Mesothelial cell of epicardium (in vitro differentiated cells): ENCODE measurements at regions not wholly inside any gene's neighbourhood (a gene's known extent, or its start where the extent isn't known, plus 50 kb on each side); places are given as distances from the start of the nearest gene placed in this dataset.
"Not testable (repeated sequence)": the region's sequence is repeated elsewhere in the genome, so short reads cannot be mapped to it uniquely, and the experiment has no call there.

Experiments used
- DNase-seq, 2 experiments: peaks; one replicate each; pipeline ENCODE4 v3.0.0; 2021; ENCODE audit warnings: low spot score in 2 of 2; ENCODE audit not compliant: unreplicated experiment in 2 of 2
- H3K27ac Mint-ChIP-seq: 2 replicates; pipeline ENCODE4 v1.8.0; 2021; ENCODE audit warnings: mixed read lengths
- H3K27me3 Mint-ChIP-seq: 2 replicates; pipeline ENCODE4 v1.8.0; 2021; ENCODE audit warnings: low read depth, mixed read lengths
- H3K36me3 Mint-ChIP-seq: 2 replicates; pipeline ENCODE4 v1.8.0; 2021; ENCODE audit warnings: mixed read lengths
- H3K4me1 Mint-ChIP-seq: 2 replicates; pipeline ENCODE4 v1.8.0; 2021; ENCODE audit warnings: mixed read lengths
- H3K4me3 Mint-ChIP-seq: 2 replicates; pipeline ENCODE4 v1.8.0; 2021; ENCODE audit warnings: mild to moderate bottlenecking, moderate library complexity, mixed read lengths
- H3K9me3 Mint-ChIP-seq: 2 replicates; pipeline ENCODE4 v1.8.0; 2021; ENCODE audit warnings: mixed read lengths

DNA sequence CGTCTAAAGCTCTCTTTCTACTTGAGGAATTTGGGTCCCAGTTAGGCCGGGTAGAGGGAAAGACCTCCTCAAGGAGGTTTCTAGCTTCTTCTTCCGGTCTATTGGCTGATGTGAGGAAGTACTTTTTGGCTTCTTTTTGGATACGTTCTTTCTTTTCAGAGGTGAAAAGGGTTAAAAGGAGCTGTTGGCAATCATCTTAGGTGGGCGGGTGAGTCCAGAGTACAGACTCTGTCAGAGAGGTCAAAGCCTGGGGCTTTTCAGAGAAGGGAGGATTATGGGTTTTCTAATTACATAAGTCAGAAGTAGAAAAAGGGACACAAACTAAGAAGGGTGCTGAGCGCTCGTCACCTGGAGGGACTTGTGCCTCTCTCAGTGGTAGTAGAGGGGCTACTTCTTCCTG is 117.7 kb downstream of the UNC93B1 start:
- not testable (repeated sequence) for H3K9me3 Mint-ChIP-seq, H3K27me3 Mint-ChIP-seq, DNase-seq, H3K36me3 Mint-ChIP-seq
- Mint-ChIP-seq H3K4me3 (peak overlapping the region; percentile 4), H3K4me1 (peaks cover 67% of the 10 kb centered on the region), H3K27ac (peak overlapping the region; percentile 81)

DNA sequence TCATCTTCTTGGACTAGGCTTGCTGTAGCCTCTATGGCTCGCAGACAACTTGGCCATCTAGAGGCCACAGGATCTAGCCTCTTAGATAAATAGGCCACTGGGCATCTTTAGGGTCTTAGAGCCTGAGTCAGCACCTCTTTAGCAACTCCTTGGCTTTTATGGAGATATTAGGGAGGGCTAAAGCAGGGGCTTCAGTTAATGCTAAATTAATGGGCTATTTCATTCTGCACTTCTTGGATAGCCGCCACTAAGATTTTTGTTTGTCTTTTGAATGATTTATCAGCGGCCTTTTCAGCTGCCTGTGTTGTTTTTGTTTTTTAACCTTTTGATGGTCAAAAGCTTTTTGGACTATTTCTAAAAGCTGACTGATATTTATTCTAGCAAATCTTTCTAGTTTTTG is 118.3 kb downstream of the UNC93B1 start:
- not testable (repeated sequence) for H3K27ac Mint-ChIP-seq, H3K36me3 Mint-ChIP-seq, DNase-seq, H3K9me3 Mint-ChIP-seq, H3K27me3 Mint-ChIP-seq, H3K4me3 Mint-ChIP-seq
- peaks cover 67% of the 10 kb centered on the region for H3K4me1 Mint-ChIP-seq

DNA sequence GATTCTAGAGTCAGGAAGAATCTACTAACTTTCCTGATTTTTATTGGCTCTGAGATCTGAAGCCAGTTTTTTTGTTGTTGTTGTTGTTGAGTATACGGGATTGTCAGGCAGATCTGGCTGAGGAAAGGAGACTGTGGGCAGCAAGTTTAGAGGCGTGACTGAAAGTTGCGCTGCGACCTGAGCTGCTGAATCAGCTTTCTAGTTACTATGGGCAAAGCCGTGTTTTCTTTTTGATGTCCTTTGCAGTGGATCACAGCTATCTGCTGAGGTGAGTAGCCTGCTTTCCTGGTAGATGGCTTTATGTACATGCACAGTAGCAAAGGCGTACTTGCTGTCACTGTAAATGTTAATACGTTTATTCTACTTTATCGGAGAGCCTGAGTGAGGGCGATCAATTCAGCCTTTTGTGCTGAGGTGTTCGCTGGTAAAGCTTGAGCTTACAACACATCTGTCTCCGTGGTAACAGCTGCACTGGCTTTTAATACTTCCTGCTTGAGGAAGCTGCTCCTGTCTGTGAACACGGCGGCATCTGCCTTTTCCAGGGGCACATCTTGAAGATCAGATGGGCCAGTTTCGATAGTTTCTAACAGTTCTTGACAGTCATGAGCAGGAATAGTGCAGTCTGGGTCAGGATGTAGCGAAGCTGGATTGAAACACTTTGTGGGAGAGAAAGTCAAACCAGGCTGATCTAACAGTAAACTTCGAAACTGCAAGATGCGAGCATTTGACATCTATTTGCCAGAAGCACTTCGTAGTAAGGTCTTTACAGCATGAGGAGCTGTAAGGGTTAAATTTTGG is 118.9 kb downstream of the UNC93B1 start:
- H3K9me3 Mint-ChIP-seq, DNase-seq: not testable (repeated sequence)
- H3K27ac Mint-ChIP-seq = peak overlapping the region; percentile 55

DNA sequence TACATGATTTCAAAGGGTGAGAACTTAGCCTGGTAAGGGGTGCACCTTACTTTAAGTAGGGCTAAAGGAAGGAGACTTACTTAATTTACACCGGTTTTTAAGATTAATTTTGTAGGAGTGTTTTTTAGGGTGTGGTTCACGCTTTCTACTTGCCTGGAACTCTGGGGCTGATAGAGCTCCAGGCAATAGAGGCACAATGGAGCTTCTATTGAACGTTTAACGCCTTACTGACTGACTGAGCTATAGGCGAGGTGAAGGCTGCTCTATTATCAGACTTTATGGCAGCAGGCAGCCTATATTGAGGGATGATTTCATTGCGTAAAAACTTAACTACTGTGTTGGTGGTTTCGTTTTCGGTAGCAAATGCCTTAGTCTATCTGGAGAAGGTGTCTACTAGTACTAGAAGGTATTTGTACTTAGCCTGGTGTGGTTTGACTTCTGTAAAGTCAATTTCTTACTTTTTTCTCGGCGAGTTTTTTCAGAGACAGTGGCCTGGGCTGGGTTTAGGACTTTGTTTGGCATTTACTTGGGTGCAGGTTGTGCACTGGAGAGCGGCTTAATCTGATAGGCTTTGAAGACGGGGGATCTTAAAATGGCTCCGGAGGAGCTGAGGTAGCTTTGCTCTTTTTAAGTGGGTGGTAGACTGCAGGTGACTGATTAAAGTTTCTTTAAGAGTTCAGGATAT is 119.7 kb downstream of the UNC93B1 start:
- H3K36me3 Mint-ChIP-seq, H3K9me3 Mint-ChIP-seq, DNase-seq, H3K27me3 Mint-ChIP-seq: not testable (repeated sequence)
- Mint-ChIP-seq H3K4me1 (peaks cover 64% of the 10 kb centered on the region), H3K27ac (peak overlapping the region; percentile 13), H3K4me3 (peak overlapping the region; percentile 11)

More for the DNA sequence above, 118.9 kb downstream of the UNC93B1 start:
- Mint-ChIP-seq H3K4me3 (peak overlapping the region; percentile 43), H3K4me1 (peaks cover 67% of the 10 kb centered on the region)
- H3K36me3 Mint-ChIP-seq, H3K27me3 Mint-ChIP-seq: not testable (repeated sequence)

DNA sequence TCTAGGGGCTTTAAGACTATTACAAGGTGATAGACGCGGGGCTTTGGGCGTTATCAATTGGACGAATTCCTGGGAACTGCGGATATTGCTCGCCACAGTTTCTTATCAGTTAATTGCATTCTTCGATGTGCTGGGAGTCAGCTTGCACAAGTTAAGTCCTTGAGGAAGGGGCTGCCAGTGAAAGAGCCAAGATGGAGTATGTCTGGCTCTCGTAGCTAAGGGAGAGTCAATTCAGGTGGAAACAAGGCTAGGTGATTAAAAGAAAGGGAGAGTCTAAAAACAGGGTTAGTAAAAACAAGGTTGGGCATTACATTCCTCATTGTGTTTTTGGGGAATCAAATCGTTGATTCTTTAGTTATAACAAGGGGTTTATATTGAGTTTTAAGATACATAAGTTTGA is 121.6 kb downstream of the UNC93B1 start:
- not testable (repeated sequence) for DNase-seq, H3K9me3 Mint-ChIP-seq, H3K27ac Mint-ChIP-seq, H3K4me3 Mint-ChIP-seq, H3K36me3 Mint-ChIP-seq
- Mint-ChIP-seq H3K27me3 (peaks cover 10% of the 10 kb centered on the region), H3K4me1 (peaks cover 45% of the 10 kb centered on the region)

DNA sequence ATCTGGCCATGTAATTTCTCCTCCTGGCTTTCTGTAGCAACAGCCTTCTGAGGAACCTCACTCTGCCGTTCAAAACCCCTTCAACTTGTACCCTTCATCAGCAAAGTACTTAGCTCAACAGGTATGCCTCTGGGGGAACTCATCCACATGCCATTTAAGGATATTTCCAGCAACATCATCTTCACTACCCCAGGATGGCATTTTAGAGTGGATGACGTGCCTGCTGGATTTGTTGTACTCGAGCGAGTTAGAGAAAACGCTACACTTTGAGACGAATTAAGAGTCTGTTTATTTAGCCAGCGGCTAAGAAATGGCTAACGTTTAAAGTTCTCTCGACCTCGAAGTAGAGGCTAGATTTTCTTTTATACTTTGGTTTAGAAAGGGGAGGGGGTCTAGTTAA is 122.1 kb downstream of the UNC93B1 start:
- not testable (repeated sequence) for H3K36me3 Mint-ChIP-seq, H3K4me3 Mint-ChIP-seq, H3K27ac Mint-ChIP-seq, DNase-seq, H3K9me3 Mint-ChIP-seq
- H3K4me1 Mint-ChIP-seq = peaks cover 40% of the 10 kb centered on the region
- peaks cover 10% of the 10 kb centered on the region for H3K27me3 Mint-ChIP-seq

DNA sequence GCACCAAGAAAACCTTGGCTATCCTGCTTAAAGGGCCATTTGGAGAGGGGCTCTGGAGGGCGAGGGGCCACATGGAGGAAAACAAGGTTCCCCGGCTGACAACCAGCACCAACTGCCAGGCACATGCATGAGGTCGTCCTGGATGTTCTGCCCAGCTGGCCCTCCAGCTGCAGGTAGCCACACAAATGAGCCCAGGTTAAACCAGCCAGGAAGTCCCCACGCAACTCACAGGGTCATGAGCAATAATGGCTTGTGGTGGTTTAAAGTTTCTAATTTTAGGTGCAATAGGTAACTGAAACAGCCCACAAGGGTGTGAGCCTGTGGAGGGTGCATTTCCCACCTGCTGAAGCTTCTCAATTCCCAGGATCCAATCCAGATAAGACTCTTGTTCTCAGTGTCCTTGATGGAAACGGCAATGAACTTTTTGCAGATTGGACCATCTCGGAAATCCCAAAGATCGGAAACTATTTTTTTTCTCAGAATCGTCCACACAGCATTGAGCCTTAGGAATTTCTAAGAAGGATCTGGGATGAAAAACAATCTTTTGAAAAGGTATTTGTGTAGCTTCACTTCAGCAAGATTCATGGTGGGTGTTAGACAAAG is 123.2 kb downstream of the UNC93B1 start:
- H3K9me3 Mint-ChIP-seq, H3K27ac Mint-ChIP-seq, H3K36me3 Mint-ChIP-seq, DNase-seq, H3K4me3 Mint-ChIP-seq: not testable (repeated sequence)
- H3K4me1 Mint-ChIP-seq = peaks cover 29% of the 10 kb centered on the region
- H3K27me3 Mint-ChIP-seq = peaks cover 10% of the 10 kb centered on the region

DNA sequence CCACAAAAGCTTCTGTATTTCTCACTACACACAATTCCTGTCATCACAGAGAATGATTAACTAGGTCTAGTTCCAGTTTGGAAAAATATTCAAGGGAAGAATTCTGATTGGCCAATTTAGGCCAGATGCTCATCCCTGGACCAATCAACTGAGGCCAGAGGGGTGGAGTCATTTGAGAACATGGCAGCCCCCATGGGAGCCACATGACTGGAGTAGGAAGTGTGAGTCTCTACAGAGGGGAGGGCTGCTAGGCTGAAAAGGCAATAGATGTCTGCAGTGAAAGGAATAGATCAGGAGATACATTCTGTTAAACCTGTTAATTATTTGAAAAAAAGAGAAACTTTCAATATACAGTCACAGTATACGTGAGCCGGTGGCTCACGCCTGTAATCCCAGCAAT is 125.2 kb downstream of the UNC93B1 start:
- H3K9me3 Mint-ChIP-seq, H3K27ac Mint-ChIP-seq, H3K36me3 Mint-ChIP-seq, DNase-seq, H3K4me3 Mint-ChIP-seq: not testable (repeated sequence)
- Mint-ChIP-seq H3K4me1 (peaks cover 12% of the 10 kb centered on the region), H3K27me3 (peaks cover 12% of the 10 kb centered on the region)

DNA sequence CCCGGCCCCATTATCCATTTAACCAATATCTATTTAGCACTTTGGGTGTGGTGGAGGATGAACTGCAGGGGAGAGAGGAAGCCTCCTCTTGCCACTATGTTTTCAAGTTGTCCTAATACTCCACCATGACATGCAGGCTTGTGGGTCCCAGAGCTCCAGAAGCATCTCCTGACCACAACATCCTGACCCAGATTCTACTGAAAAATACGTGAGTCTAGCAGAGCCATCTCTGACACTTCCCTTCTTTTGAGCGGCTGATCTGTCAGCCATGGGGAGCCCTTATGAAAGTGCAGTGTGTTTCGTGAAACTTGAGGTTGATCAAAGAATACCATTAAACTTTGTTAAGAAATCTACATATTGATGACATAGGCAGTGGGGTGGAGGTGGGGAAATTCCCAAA is 126.6 kb downstream of the UNC93B1 start:
- H3K9me3 Mint-ChIP-seq, H3K4me3 Mint-ChIP-seq, H3K36me3 Mint-ChIP-seq, DNase-seq, H3K27me3 Mint-ChIP-seq, H3K27ac Mint-ChIP-seq, H3K4me1 Mint-ChIP-seq: not testable (repeated sequence)

DNA sequence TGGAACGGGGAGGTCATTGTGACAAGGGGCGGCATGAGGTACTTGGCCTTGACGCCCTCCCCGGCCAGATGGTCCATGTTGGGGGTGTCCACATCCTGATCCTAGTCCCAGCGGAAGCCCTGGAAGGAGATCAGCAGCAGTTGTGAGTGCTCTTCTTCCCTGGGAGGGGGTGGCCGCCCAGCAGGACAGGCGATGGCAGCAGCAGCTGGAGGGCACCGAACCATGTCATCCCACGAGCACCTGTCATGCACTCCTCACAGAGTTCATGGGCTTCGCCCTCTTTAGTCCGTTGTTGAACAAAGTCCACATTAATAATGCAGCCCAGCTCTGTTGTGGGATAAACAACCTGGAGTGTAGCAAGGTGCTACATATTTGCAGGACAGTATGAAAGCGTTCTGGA is 130.7 kb downstream of the UNC93B1 start:
- DNase-seq, H3K36me3 Mint-ChIP-seq, H3K4me1 Mint-ChIP-seq, H3K27ac Mint-ChIP-seq, H3K4me3 Mint-ChIP-seq, H3K9me3 Mint-ChIP-seq: not testable (repeated sequence)
- H3K27me3 Mint-ChIP-seq = peaks cover 25% of the 10 kb centered on the region

DNA sequence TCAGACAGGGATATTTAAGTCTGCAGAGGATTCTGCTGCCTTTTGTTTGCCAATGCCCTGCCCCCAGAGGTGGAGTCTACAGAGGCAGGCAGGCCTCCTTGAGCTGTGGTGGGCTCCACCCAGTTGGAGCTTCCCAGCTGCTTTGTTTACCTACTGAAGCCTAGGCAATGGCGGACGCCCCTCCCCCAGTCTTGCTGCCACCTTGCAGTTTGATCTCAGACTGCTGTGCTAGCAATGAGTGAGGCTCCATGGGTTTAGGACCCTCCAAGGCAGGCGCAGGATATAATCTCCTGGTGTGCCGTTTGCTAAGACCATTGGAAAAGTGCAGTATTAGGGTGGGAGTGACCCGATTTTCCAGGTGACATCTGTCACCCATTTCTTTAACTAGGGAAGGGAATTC is 132.7 kb downstream of the UNC93B1 start:
- DNase-seq, H3K36me3 Mint-ChIP-seq, H3K4me3 Mint-ChIP-seq, H3K27ac Mint-ChIP-seq, H3K9me3 Mint-ChIP-seq, H3K4me1 Mint-ChIP-seq: not testable (repeated sequence)
- H3K27me3 Mint-ChIP-seq = peaks cover 35% of the 10 kb centered on the region

DNA sequence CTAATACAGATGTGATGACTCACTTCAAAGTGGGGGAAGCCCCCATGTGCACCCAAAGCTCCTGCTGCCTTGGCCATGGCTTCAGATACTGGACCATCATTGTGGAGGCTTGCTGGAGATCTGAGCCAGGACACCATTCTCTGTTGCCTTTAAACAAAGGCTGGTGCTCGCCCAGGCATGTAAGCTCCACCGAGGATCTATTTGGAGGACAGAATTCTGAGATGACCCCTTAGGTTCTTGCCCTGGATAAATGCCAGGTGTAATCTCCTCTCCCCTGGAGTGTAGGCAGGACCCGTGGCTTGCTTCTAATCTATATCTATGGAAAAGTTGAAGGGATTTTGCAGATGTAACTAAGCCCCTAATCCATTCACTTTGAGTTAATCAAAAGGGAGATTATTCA is 141.0 kb downstream of the UNC93B1 start:
- not testable (repeated sequence) for H3K9me3 Mint-ChIP-seq, DNase-seq, H3K27ac Mint-ChIP-seq, H3K4me1 Mint-ChIP-seq, H3K36me3 Mint-ChIP-seq, H3K4me3 Mint-ChIP-seq
- H3K27me3 Mint-ChIP-seq = peaks cover 24% of the 10 kb centered on the region
